RWPE2 (cell line): ENCODE measurements at regions not wholly inside any gene's neighbourhood (a gene's known extent, or its start where the extent isn't known, plus 50 kb on each side); places are given as distances from the start of the nearest gene placed in this dataset.

ENCODE experiments used
- ATAC-seq: fragments of 200-7000 bp; cut with Tn5 transposase; 3 replicates; pipeline ENCODE4 v1.9.1; 2021; ENCODE audit warnings: low read depth
- DNase-seq: peaks from one replicate; pipeline ENCODE4 v3.0.0-alpha.2; 2020; ENCODE audit warnings: low spot score
- H3K27ac ChIP-seq: fragments of 450-650 bp; 2 replicates; pipeline ENCODE4 v1.5.1; 2017; ENCODE audit warnings: mild to moderate bottlenecking; ENCODE audit not compliant: poor library complexity, severe bottlenecking
- H3K27me3 ChIP-seq: fragments of 250-450 bp; sonication (Bioruptor Pico); 2 replicates; pipeline ENCODE4 v1.5.1; 2021; ENCODE audit warnings: mild to moderate bottlenecking, moderate library complexity; ENCODE audit not compliant: insufficient read depth, poor library complexity, severe bottlenecking
- H3K36me3 ChIP-seq: fragments of 250-450 bp; sonication (Bioruptor Pico); 2 replicates; pipeline ENCODE4 v1.5.1; 2020; ENCODE audit warnings: low read depth, mild to moderate bottlenecking, moderate library complexity
- H3K4me1 ChIP-seq: fragments of 250-450 bp; sonication (Bioruptor Pico); 2 replicates; pipeline ENCODE4 v1.5.1; 2021; ENCODE audit warnings: mild to moderate bottlenecking, moderate library complexity; ENCODE audit not compliant: insufficient read depth, poor library complexity, severe bottlenecking
- H3K4me3 ChIP-seq: fragments of 250-450 bp; sonication (Bioruptor Pico); 2 replicates; pipeline ENCODE4 v1.5.1; 2021; ENCODE audit warnings: mild to moderate bottlenecking, moderate library complexity; ENCODE audit not compliant: severe bottlenecking
- H3K9me3 ChIP-seq: fragments of 250-450 bp; sonication (Bioruptor Pico); 2 replicates; pipeline ENCODE4 v1.5.1; 2021; ENCODE audit warnings: mild to moderate bottlenecking, moderate library complexity; ENCODE audit not compliant: severe bottlenecking
- CTCF ChIP-seq: fragments of 450-650 bp; IDR thresholded peaks from one replicate; pipeline ENCODE4 v1.5.1; 2017; ENCODE audit warnings: mild to moderate bottlenecking, moderate library complexity; ENCODE audit not compliant: poor library complexity, severe bottlenecking

GRCh38 chr3:117681619-117682018 lies 972.0 kb downstream of the TUSC7 start:
- peak; percentile 57; the same call in 1 of the 3 replicates for ATAC-seq
- H3K36me3 ChIP-seq: no peaks in the 10 kb centered on the region
- H3K27me3 ChIP-seq: no peaks in the 10 kb centered on the region
- TF ChIP-seq CTCF: no peak
- no peak overlapping the region for H3K27ac ChIP-seq
- H3K4me1 ChIP-seq: no peaks in the 10 kb centered on the region
- no peaks in the 10 kb centered on the region for H3K9me3 ChIP-seq
- H3K4me3 ChIP-seq: no peak overlapping the region
- no peak for DNase-seq

- H3K27me3 ChIP-seq: no peaks in the 10 kb centered on the region
- ATAC-seq: no peak
- no peak overlapping the region for H3K27ac ChIP-seq
- no peaks in the 10 kb centered on the region for H3K9me3 ChIP-seq
- DNase-seq: no peak
- no peaks in the 10 kb centered on the region for H3K4me1 ChIP-seq
- no peak for TF ChIP-seq CTCF
- H3K36me3 ChIP-seq: no peaks in the 10 kb centered on the region
- no peak overlapping the region for H3K4me3 ChIP-seq
Measured at GRCh38 chr3:117687096-117687495, 977.5 kb downstream of the TUSC7 start.

- H3K4me1 ChIP-seq: no peaks in the 10 kb centered on the region
- no peaks in the 10 kb centered on the region for H3K36me3 ChIP-seq
- no peak for DNase-seq
- H3K4me3 ChIP-seq: no peak overlapping the region
- no peaks in the 10 kb centered on the region for H3K9me3 ChIP-seq
- no peak for ATAC-seq
- no peaks in the 10 kb centered on the region for H3K27me3 ChIP-seq
- no peak for TF ChIP-seq CTCF
- H3K27ac ChIP-seq: no peak overlapping the region
Measured at GRCh38 chr3:117688583-117688982, 979.0 kb downstream of the TUSC7 start.

- no peak overlapping the region for H3K27ac ChIP-seq
- H3K4me1 ChIP-seq: no peaks in the 10 kb centered on the region
- no peak for DNase-seq
- H3K36me3 ChIP-seq: no peaks in the 10 kb centered on the region
- H3K27me3 ChIP-seq: no peaks in the 10 kb centered on the region
- ATAC-seq: no peak
- no peak overlapping the region for H3K4me3 ChIP-seq
- no peaks in the 10 kb centered on the region for H3K9me3 ChIP-seq
- no peak for TF ChIP-seq CTCF
Measured at GRCh38 chr3:117691526-117691925, 981.9 kb downstream of the TUSC7 start.

- Histone ChIP-seq H3K9me3 (no peaks in the 10 kb centered on the region), H3K27me3 (no peaks in the 10 kb centered on the region), H3K27ac (no peak overlapping the region), H3K4me3 (no peak overlapping the region), H3K4me1 (no peaks in the 10 kb centered on the region), H3K36me3 (no peaks in the 10 kb centered on the region)
- TF ChIP-seq CTCF: no peak
- no peak for DNase-seq
- ATAC-seq: peak; percentile 44; the same call in 1 of the 3 replicates
Measured at GRCh38 chr3:117692416-117692995, 982.9 kb downstream of the TUSC7 start.
